ENCODE measurements at regions not wholly inside any gene's neighbourhood (a gene's known extent, or its start where the extent isn't known, plus 50 kb on each side); places are given as distances from the start of the nearest gene placed in this dataset.

DNA sequence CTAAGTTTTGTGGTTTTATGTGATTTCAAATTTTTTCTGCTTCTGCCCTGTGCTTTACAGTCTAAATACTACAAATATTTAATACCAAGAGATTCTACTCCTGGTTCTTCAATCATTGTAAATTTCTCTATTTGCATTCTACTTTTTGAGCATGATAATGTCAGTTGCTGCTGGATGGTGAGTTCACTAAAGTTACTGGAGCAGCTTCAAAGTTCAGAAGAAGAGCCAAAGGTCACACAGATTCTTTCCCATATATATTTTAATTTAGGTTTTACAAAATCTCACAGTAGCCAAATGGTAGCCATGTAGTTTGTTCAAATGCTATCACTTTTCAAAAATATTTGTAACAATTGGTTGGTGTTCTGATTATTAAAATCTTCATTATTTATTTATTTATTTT lies 378.7 kb downstream of the TMEM232 start:
- H3K4me3 Mint-ChIP-seq, result no peak overlapping the region
- peaks cover 0 to 1% of the 10 kb centered on the region in 2 experiments; a peak in 1 of 5 replicates for H3K9me3 Mint-ChIP-seq
- H3T11ph ChIP-seq (ENCODE audit: low read length), result no peak overlapping the region
- no peak overlapping the region for H3K27ac Mint-ChIP-seq
- no peaks in the 10 kb centered on the region for H4K20me1 ChIP-seq (ENCODE audit: control insufficient read depth, insufficient read depth, insufficient read length)
- H2BK5ac ChIP-seq (ENCODE audit: insufficient read length, low read length), result no peak overlapping the region
- H4K91ac ChIP-seq (ENCODE audit: insufficient read length, low read depth, low read length), result no peak overlapping the region
- no peak overlapping the region for H3K14ac ChIP-seq (ENCODE audit: insufficient read depth, low read length)
- no peaks in the 10 kb centered on the region for H3K27me3 Mint-ChIP-seq (ENCODE audit: low read depth)
- no peak overlapping the region for H3K9ac ChIP-seq (ENCODE audit: extremely low read depth, insufficient read length, low read length)
- H3K9me3 ChIP-seq (ENCODE audit: control insufficient read depth, low read depth, low read length), result no peaks in the 10 kb centered on the region
- H3K27ac ChIP-seq (ENCODE audit: insufficient read length, low read depth, low read length), result no peak overlapping the region
- H3K4ac ChIP-seq (ENCODE audit: low read depth, low read length), result no peak overlapping the region
- TF ChIP-seq, protein P1, sequence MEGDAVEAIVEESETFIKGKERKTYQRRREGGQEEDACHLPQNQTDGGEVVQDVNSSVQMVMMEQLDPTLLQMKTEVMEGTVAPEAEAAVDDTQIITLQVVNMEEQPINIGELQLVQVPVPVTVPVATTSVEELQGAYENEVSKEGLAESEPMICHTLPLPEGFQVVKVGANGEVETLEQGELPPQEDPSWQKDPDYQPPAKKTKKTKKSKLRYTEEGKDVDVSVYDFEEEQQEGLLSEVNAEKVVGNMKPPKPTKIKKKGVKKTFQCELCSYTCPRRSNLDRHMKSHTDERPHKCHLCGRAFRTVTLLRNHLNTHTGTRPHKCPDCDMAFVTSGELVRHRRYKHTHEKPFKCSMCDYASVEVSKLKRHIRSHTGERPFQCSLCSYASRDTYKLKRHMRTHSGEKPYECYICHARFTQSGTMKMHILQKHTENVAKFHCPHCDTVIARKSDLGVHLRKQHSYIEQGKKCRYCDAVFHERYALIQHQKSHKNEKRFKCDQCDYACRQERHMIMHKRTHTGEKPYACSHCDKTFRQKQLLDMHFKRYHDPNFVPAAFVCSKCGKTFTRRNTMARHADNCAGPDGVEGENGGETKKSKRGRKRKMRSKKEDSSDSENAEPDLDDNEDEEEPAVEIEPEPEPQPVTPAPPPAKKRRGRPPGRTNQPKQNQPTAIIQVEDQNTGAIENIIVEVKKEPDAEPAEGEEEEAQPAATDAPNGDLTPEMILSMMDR (conservative IDR thresholded peaks at IDR 0.05), result no peak
- H3K27me3 ChIP-seq (ENCODE audit: insufficient read depth, low read length), result no peaks in the 10 kb centered on the region
- H3K56ac ChIP-seq (ENCODE audit: insufficient read length, low read depth, low read length), result no peak overlapping the region
- no peak overlapping the region for H4K8ac ChIP-seq (replicated peaks; ENCODE audit: insufficient read length, low read depth, low read length)
- no peak overlapping the region for H2BK20ac ChIP-seq (ENCODE audit: low read depth, low read length, poor library complexity, severe bottlenecking)
- H3K4me1 Mint-ChIP-seq, result no peaks in the 10 kb centered on the region
- H3K79me1 ChIP-seq (ENCODE audit: insufficient read depth, low read depth, low read length, poor library complexity, severe bottlenecking), result no peaks in the 10 kb centered on the region
- no peak overlapping the region for H2AFZ ChIP-seq (ENCODE audit: low read length)
- H3K18ac ChIP-seq (ENCODE audit: insufficient read length, low read depth, low read length), result no peak overlapping the region
- H4K5ac ChIP-seq (ENCODE audit: insufficient read length, low read depth, low read length), result no peak overlapping the region
- no peaks in the 10 kb centered on the region for H3K23me2 ChIP-seq (ENCODE audit: insufficient read length, low read depth, low read length, poor library complexity, severe bottlenecking)
- no peak overlapping the region for H2BK120ac ChIP-seq (ENCODE audit: low read depth, low read length, poor library complexity, severe bottlenecking)
- H3K79me2 ChIP-seq (ENCODE audit: insufficient read depth, low read length), result no peaks in the 10 kb centered on the region
- H3K4me2 ChIP-seq (ENCODE audit: insufficient read depth, insufficient read length, low read length), result no peak overlapping the region
- DNase-seq, result no peak
- no peaks in the 10 kb centered on the region for H3K36me3 Mint-ChIP-seq (ENCODE audit: insufficient read depth in 1 of 3, low read depth in 3 of 3)
- H3K23ac ChIP-seq (ENCODE audit: insufficient read length, low read depth, low read length), result no peak overlapping the region
- H3K4me1 ChIP-seq (ENCODE audit: insufficient read depth, low read length), result no peaks in the 10 kb centered on the region
- H2BK15ac ChIP-seq (ENCODE audit: low read depth, low read length), result no peak overlapping the region
- H2AK5ac ChIP-seq (ENCODE audit: insufficient read length, low read length), result no peak overlapping the region
- H2BK12ac ChIP-seq (ENCODE audit: insufficient read length, low read depth, low read length), result no peak overlapping the region

Measured in H9 (cell line).